Omental fat pad (tissue), 3 donors: ENCODE measurements at regions not wholly inside any gene's neighbourhood (a gene's known extent, or its start where the extent isn't known, plus 50 kb on each side); places are given as distances from the start of the nearest gene placed in this dataset.

ENCODE experiments used
- ATAC-seq: fragments of 150-250 bp; one replicate; pipeline ENCODE4 v1.9.1; 2016; ENCODE audit warnings: mild to moderate bottlenecking, moderate library complexity; ENCODE audit not compliant: low FRiP score
- DNase-seq: peaks from one replicate; pipeline ENCODE4 v3.0.0-alpha.2; 2019; ENCODE audit warnings: low spot score
- TF ChIP-seq, protein P1 (sequence below), 3 donors: fragments of 450-650 bp; IDR thresholded peaks; one replicate each; pipeline ENCODE4 v1.5.1; 2016 to 2017; ENCODE audit warnings: antibody characterized with exemption in 3 of 3, mild to moderate bottlenecking in 3 of 3, moderate library complexity in 2 of 3

- TF ChIP-seq, protein P1, sequence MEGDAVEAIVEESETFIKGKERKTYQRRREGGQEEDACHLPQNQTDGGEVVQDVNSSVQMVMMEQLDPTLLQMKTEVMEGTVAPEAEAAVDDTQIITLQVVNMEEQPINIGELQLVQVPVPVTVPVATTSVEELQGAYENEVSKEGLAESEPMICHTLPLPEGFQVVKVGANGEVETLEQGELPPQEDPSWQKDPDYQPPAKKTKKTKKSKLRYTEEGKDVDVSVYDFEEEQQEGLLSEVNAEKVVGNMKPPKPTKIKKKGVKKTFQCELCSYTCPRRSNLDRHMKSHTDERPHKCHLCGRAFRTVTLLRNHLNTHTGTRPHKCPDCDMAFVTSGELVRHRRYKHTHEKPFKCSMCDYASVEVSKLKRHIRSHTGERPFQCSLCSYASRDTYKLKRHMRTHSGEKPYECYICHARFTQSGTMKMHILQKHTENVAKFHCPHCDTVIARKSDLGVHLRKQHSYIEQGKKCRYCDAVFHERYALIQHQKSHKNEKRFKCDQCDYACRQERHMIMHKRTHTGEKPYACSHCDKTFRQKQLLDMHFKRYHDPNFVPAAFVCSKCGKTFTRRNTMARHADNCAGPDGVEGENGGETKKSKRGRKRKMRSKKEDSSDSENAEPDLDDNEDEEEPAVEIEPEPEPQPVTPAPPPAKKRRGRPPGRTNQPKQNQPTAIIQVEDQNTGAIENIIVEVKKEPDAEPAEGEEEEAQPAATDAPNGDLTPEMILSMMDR (IDR thresholded peaks at IDR 0.05), result no peak
- ATAC-seq (no peak), DNase-seq (no peak)
Observed at GRCh38 chr3:137079571-137079970, 121.8 kb downstream of the IL20RB start.

DNA sequence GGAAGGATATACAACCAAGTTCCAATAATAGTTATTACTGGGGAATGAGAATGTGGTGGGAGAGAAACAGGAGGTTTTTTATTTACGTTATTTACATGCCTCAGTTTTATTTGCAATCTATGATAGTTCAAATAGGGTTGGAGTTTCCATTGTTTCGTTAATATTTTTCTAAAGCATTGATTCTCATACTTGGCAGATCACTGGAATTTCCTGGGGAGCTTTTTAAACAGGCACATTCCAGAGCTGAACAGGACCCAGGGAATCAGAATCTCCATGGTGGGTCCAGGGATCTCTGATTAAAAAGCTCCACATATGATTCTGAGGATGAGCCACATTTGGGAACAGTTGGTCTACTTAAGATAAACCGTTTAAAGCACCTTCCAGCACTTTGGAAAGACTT lies 123.9 kb downstream of the IL20RB start:
- TF ChIP-seq, protein P1 (IDR thresholded peaks at IDR 0.05), result no peak
- DNase-seq (no peak), ATAC-seq (no peak)

- TF ChIP-seq, protein P1 (IDR thresholded peaks at IDR 0.05), result no peak
- DNase-seq, result no peak
- no peak for ATAC-seq
Observed at GRCh38 chr3:137082763-137083162, 125.0 kb downstream of the IL20RB start.

- TF ChIP-seq, protein P1 (IDR thresholded peaks at IDR 0.05), result no peak
- no peak for ATAC-seq
Observed at GRCh38 chr3:137083332-137083731, 125.5 kb downstream of the IL20RB start.

GRCh38 chr3:137084586-137084985 lies 126.8 kb downstream of the IL20RB start:
- no peak for ATAC-seq
- TF ChIP-seq, protein P1 (IDR thresholded peaks at IDR 0.05), result no peak

More at GRCh38 chr3:137083332-137083731, 125.5 kb downstream of the IL20RB start:
- DNase-seq, result no peak

DNA sequence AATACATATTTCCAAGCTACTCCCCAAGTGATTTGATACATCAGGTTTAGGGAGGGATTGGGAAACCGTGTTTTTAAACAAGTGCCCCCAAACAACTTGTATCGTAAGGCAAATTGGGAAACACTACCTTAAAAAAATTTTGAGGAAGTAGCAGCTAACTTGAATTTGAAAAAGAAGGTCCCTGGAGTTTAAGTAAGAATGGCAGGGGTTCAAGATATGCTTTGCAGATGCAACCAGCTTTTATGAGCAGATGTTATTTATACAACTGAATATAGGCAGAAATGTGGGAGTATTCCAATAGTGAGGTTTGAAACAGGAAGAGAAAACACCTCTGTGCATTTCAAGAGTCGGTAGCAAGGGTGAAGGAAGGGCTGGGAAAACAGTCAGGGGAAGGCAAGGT lies 139.6 kb downstream of the IL20RB start:
- TF ChIP-seq, protein P1 (IDR thresholded peaks at IDR 0.05), result no peak
- no peak for ATAC-seq
- DNase-seq, result no peak

More at GRCh38 chr3:137084586-137084985, 126.8 kb downstream of the IL20RB start:
- no peak for DNase-seq

DNA sequence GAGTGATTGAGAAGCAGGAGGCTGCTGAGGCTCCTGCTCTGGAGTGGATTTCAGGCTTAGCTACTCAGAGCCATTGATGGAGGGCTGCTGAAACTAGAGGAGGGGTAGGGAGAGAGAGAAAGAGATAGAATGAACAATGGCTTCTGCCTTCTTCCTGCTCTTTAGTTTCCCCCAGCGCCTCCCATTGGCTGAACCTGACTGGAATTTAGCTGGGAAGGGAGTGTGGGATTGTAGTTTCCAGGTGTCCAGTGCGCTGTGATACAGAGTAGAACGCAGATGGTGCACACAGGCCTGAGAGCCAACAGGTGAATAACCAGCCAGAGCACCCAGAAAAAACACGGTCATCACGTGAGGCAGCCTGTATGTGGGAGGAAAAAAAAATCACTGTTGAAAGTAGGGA lies 140.1 kb downstream of the IL20RB start:
- no peak for ATAC-seq
- DNase-seq, result no peak
- TF ChIP-seq, protein P1 (IDR thresholded peaks at IDR 0.05), result no peak
